ENCODE measurements at regions not wholly inside any gene's neighbourhood (a gene's known extent, or its start where the extent isn't known, plus 50 kb on each side); places are given as distances from the start of the nearest gene placed in this dataset.

DNA sequence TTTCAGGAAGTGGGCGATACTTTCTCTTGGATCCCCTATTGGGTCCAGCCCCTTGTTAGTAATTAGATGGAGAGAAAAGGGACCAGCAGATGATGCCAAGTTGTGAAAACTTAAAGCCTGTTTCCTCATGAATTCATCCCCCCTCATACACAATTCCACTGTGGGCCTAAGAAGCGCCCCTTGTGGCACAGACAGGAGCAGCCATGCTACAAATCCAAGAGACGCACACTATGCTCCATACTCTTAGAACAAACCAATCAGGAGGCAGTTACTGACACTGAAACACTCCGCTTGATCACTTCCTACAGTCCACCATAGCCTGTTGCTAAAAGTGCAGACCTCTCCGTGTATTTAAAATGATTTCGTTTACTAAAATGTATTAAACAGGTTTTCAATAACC is 111.3 kb upstream of the ARRDC4 start:
- peaks cover 7% of the 10 kb centered on the region for H3K9me3 Mint-ChIP-seq (ENCODE audit: unreplicated experiment)
- no peak overlapping the region for H3K4me3 Mint-ChIP-seq (ENCODE audit: unreplicated experiment)
- no peaks in the 10 kb centered on the region for H3K27me3 Mint-ChIP-seq (ENCODE audit: unreplicated experiment)
- TF ChIP-seq CTCF (IDR thresholded peaks at IDR 0.05) = no peak
- no peak for DNase-seq (ENCODE audit: extremely low spot score, unreplicated experiment)
- no peaks in the 10 kb centered on the region for H3K36me3 Mint-ChIP-seq (ENCODE audit: unreplicated experiment)
- H3K4me1 Mint-ChIP-seq (ENCODE audit: unreplicated experiment) = no peaks in the 10 kb centered on the region
- no peak overlapping the region for H3K27ac Mint-ChIP-seq (ENCODE audit: unreplicated experiment)

- H3K4me3 Mint-ChIP-seq (ENCODE audit: unreplicated experiment) = no peak overlapping the region
- H3K36me3 Mint-ChIP-seq (ENCODE audit: unreplicated experiment) = no peaks in the 10 kb centered on the region
- TF ChIP-seq CTCF (IDR thresholded peaks at IDR 0.05) = no peak
- DNase-seq (ENCODE audit: extremely low spot score, unreplicated experiment) = no peak
- no peaks in the 10 kb centered on the region for H3K27me3 Mint-ChIP-seq (ENCODE audit: unreplicated experiment)
- H3K4me1 Mint-ChIP-seq (ENCODE audit: unreplicated experiment) = no peaks in the 10 kb centered on the region
- H3K27ac Mint-ChIP-seq (ENCODE audit: unreplicated experiment) = no peak overlapping the region
- peaks cover 13% of the 10 kb centered on the region for H3K9me3 Mint-ChIP-seq (ENCODE audit: unreplicated experiment)
Measured at GRCh38 chr15:97858296-97858695, 102.2 kb upstream of the ARRDC4 start.

GRCh38 chr15:97861529-97862260 is 98.8 kb upstream of the ARRDC4 start:
- Mint-ChIP-seq H3K36me3 (ENCODE audit: unreplicated experiment) (no peaks in the 10 kb centered on the region), H3K9me3 (ENCODE audit: unreplicated experiment) (peaks cover 5% of the 10 kb centered on the region), H3K27ac (ENCODE audit: unreplicated experiment) (no peak overlapping the region), H3K27me3 (ENCODE audit: unreplicated experiment) (no peaks in the 10 kb centered on the region), H3K4me3 (ENCODE audit: unreplicated experiment) (no peak overlapping the region), H3K4me1 (ENCODE audit: unreplicated experiment) (no peaks in the 10 kb centered on the region)
- no peak for TF ChIP-seq CTCF (IDR thresholded peaks at IDR 0.05)
- no peak for DNase-seq (ENCODE audit: extremely low spot score, unreplicated experiment)

DNA sequence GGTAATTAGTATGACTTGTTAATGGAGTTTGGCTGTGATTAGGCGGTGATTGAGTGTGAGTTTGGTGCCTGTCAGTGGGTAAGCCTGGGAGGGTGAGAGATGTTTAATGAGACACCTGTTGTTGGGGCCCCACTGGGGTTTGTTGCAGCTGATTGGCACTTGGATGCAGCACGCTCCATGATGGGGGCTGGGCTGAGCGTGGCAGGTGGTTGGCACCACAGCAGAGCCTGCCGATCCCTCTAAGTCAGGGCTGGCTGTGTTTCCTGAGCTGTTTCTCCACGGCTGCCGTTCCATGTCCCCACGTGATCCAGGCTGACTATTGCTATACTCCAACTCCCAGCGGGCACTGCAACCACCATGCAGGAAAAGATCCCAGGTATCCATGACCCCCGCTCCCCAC is 93.5 kb upstream of the ARRDC4 start:
- no peak for TF ChIP-seq CTCF (IDR thresholded peaks at IDR 0.05)
- DNase-seq (ENCODE audit: extremely low spot score, unreplicated experiment) = no peak
- no peaks in the 10 kb centered on the region for H3K4me1 Mint-ChIP-seq (ENCODE audit: unreplicated experiment)
- H3K27ac Mint-ChIP-seq (ENCODE audit: unreplicated experiment) = no peak overlapping the region
- peaks cover 10% of the 10 kb centered on the region for H3K9me3 Mint-ChIP-seq (ENCODE audit: unreplicated experiment)
- H3K36me3 Mint-ChIP-seq (ENCODE audit: unreplicated experiment) = no peaks in the 10 kb centered on the region
- no peak overlapping the region for H3K4me3 Mint-ChIP-seq (ENCODE audit: unreplicated experiment)
- H3K27me3 Mint-ChIP-seq (ENCODE audit: unreplicated experiment) = no peaks in the 10 kb centered on the region

GRCh38 chr15:97867870-97868269 is 92.6 kb upstream of the ARRDC4 start:
- TF ChIP-seq CTCF (IDR thresholded peaks at IDR 0.05) = no peak
- no peak overlapping the region for H3K27ac Mint-ChIP-seq (ENCODE audit: unreplicated experiment)
- no peaks in the 10 kb centered on the region for H3K36me3 Mint-ChIP-seq (ENCODE audit: unreplicated experiment)
- H3K27me3 Mint-ChIP-seq (ENCODE audit: unreplicated experiment) = no peaks in the 10 kb centered on the region
- no peak overlapping the region for H3K4me3 Mint-ChIP-seq (ENCODE audit: unreplicated experiment)
- DNase-seq (ENCODE audit: extremely low spot score, unreplicated experiment) = no peak
- peaks cover 6% of the 10 kb centered on the region for H3K9me3 Mint-ChIP-seq (ENCODE audit: unreplicated experiment)
- H3K4me1 Mint-ChIP-seq (ENCODE audit: unreplicated experiment) = no peaks in the 10 kb centered on the region

Measured in osteocyte (in vitro differentiated cells).